Neural cell (in vitro differentiated cells): ENCODE measurements at regions not wholly inside any gene's neighbourhood (a gene's known extent, or its start where the extent isn't known, plus 50 kb on each side); places are given as distances from the start of the nearest gene placed in this dataset.
"Not testable (repeated sequence)": the region's sequence is repeated elsewhere in the genome, so short reads cannot be mapped to it uniquely, and the experiment has no call there.

ENCODE experiments used
- H2AFZ ChIP-seq: fragments of 200-600, 300-800 bp; sonication (generic), shearing (Covaris generic); 2 replicates; pipeline ENCODE4 v1.6.0; 2014; ENCODE audit warnings: low read depth, mild to moderate bottlenecking, antibody characterized with exemption, low read length, moderate library complexity
- H3F3A ChIP-seq: fragments of 200-600 bp; shearing (Covaris generic); 2 replicates; pipeline ENCODE4 v1.6.1; 2016; ENCODE audit warnings: mild to moderate bottlenecking, moderate library complexity, mixed read lengths, antibody characterized with exemption, low read length; ENCODE audit not compliant: insufficient read depth, poor library complexity, severe bottlenecking
- H3K27ac ChIP-seq: fragments of 200-600, 300-800 bp; sonication (generic), shearing (Covaris generic); 2 replicates; pipeline ENCODE4 v1.5.1; 2014; ENCODE audit warnings: mild to moderate bottlenecking, low read length, moderate library complexity
- H3K27me3 ChIP-seq: fragments of 300-800, 200-600 bp; sonication (generic), shearing (Covaris generic); 2 replicates; pipeline ENCODE4 v1.6.0; 2014; ENCODE audit warnings: mild to moderate bottlenecking, low read depth, low read length, moderate library complexity; ENCODE audit not compliant: insufficient read depth
- H3K36me3 ChIP-seq: fragments of 300-800, 200-600 bp; sonication (generic), shearing (Covaris generic); 2 replicates; pipeline ENCODE4 v1.5.1; 2014; ENCODE audit warnings: mild to moderate bottlenecking, antibody characterized with exemption, low read length, moderate library complexity; ENCODE audit not compliant: insufficient read depth
- H3K4me2 ChIP-seq: fragments of 300-800, 200-600 bp; sonication (generic), shearing (Covaris generic); 2 replicates; pipeline ENCODE4 v1.6.0; 2014; ENCODE audit warnings: mild to moderate bottlenecking, low read length
- H3K4me3 ChIP-seq: fragments of 300-800, 200-600 bp; sonication (generic), shearing (Covaris generic); 2 replicates; pipeline ENCODE4 v1.5.1; 2014; ENCODE audit warnings: mild to moderate bottlenecking, low read length, moderate library complexity
- H3K79me2 ChIP-seq: fragments of 200-600 bp; shearing (Covaris generic); replicated peaks from 2 replicates; pipeline ENCODE4 v1.6.0; 2014; ENCODE audit warnings: mild to moderate bottlenecking, low read length, moderate library complexity; ENCODE audit not compliant: insufficient read depth
- H3K9ac ChIP-seq: fragments of 300-800, 200-600 bp; sonication (generic), shearing (Covaris generic); 2 replicates; pipeline ENCODE4 v1.6.1; 2016; ENCODE audit warnings: mild to moderate bottlenecking, low read length, mixed read lengths
- H3K9me2 ChIP-seq: fragments of 200-600 bp; shearing (Covaris generic); 2 replicates; pipeline ENCODE4 v1.6.1; 2016; ENCODE audit warnings: mild to moderate bottlenecking, low read length, mixed read lengths; ENCODE audit not compliant: insufficient read depth
- H3K9me3 ChIP-seq: fragments of 200-600, 300-800 bp; sonication (generic), shearing (Covaris generic); 2 replicates; pipeline ENCODE4 v1.6.1; 2016; ENCODE audit warnings: mild to moderate bottlenecking, mixed run types, low read length, moderate library complexity, mixed read lengths
- H4K20me1 ChIP-seq: fragments of 200-600 bp; shearing (Covaris generic); 2 replicates; pipeline ENCODE4 v1.6.1; 2016; ENCODE audit warnings: mild to moderate bottlenecking, mixed run types; ENCODE audit not compliant: insufficient read depth
- EP300 ChIP-seq: fragments of 450-650 bp; conservative IDR thresholded peaks from 2 replicates; pipeline ENCODE4 v1.6.1; 2014; ENCODE audit warnings: antibody characterized with exemption, mild to moderate bottlenecking, moderate library complexity; ENCODE audit not compliant: poor library complexity, severe bottlenecking
- EZH2 ChIP-seq: fragments of 200-600, 300-800 bp; shearing (Covaris generic), sonication (generic); IDR thresholded peaks from 2 replicates; pipeline ENCODE4 v1.6.1; 2014; ENCODE audit warnings: antibody characterized with exemption, low read length, borderline replicate concordance, mild to moderate bottlenecking; ENCODE audit not compliant: insufficient read depth, poor library complexity, severe bottlenecking
- MXI1 ChIP-seq: fragments of 450-650 bp; conservative IDR thresholded peaks from 2 replicates; pipeline ENCODE4 v1.6.1; 2014; ENCODE audit warnings: antibody characterized with exemption, mild to moderate bottlenecking; ENCODE audit not compliant: poor library complexity, severe bottlenecking
- POLR2AphosphoS5 ChIP-seq: IDR thresholded peaks from 2 replicates; pipeline ENCODE4 v1.6.1; 2012
- RAD21 ChIP-seq: fragments of 450-650 bp; conservative IDR thresholded peaks from 2 replicates; pipeline ENCODE4 v1.6.1; 2014; ENCODE audit warnings: antibody characterized with exemption, mild to moderate bottlenecking, moderate library complexity
- SMC3 ChIP-seq: fragments of 450-650 bp; conservative IDR thresholded peaks from 2 replicates; pipeline ENCODE4 v1.6.1; 2014; ENCODE audit warnings: antibody characterized with exemption, mild to moderate bottlenecking, moderate library complexity; ENCODE audit not compliant: poor library complexity
- TAF1 ChIP-seq: IDR thresholded peaks from 2 replicates; pipeline ENCODE4 v1.6.1; 2012; ENCODE audit warnings: low read depth
- TF ChIP-seq, protein P1 (sequence below): IDR thresholded peaks from 2 replicates; pipeline ENCODE4 v1.6.1; 2012; ENCODE audit warnings: borderline replicate concordance
- TF ChIP-seq, protein P2 (sequence below): fragments of 450-650 bp; IDR thresholded peaks from 2 replicates; pipeline ENCODE4 v1.5.1; 2014; ENCODE audit warnings: antibody characterized with exemption, mild to moderate bottlenecking, moderate library complexity; ENCODE audit not compliant: poor library complexity, severe bottlenecking

DNA sequence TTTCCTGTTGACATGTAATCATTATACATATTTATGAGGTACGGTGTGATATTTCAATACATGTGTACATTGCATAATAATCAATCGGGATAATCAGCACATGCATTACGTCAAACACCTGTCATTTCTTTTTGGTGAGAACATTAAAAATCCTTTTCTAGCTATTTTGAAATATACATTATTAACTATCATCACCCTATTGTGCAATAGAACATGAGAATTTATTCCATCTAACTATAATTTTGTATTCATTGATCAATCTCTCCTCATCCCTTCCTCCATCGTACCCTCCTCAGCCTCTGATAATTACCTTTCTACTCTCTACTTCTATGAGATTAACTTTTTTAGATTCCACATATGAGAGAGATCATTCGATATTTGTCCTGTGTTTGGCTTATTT lies 170.9 kb upstream of the GHR start:
- Histone ChIP-seq H3K36me3 (no peaks in the 10 kb centered on the region), H3K79me2 (no peaks in the 10 kb centered on the region), H3K9ac (no peak overlapping the region), H3K9me3 (no peaks in the 10 kb centered on the region), H3K4me3 (no peak overlapping the region), H4K20me1 (no peaks in the 10 kb centered on the region), H3K27me3 (no peaks in the 10 kb centered on the region), H2AFZ (no peak overlapping the region), H3K27ac (no peak overlapping the region), H3F3A (no peaks in the 10 kb centered on the region), H3K4me2 (no peak overlapping the region), H3K9me2 (no peaks in the 10 kb centered on the region)
- TF ChIP-seq TAF1 (no peak), RAD21 (no peak), MXI1 (no peak), EZH2 (no peak), POLR2AphosphoS5 (no peak), EP300 (no peak), SMC3 (no peak)
- TF ChIP-seq, protein P1, sequence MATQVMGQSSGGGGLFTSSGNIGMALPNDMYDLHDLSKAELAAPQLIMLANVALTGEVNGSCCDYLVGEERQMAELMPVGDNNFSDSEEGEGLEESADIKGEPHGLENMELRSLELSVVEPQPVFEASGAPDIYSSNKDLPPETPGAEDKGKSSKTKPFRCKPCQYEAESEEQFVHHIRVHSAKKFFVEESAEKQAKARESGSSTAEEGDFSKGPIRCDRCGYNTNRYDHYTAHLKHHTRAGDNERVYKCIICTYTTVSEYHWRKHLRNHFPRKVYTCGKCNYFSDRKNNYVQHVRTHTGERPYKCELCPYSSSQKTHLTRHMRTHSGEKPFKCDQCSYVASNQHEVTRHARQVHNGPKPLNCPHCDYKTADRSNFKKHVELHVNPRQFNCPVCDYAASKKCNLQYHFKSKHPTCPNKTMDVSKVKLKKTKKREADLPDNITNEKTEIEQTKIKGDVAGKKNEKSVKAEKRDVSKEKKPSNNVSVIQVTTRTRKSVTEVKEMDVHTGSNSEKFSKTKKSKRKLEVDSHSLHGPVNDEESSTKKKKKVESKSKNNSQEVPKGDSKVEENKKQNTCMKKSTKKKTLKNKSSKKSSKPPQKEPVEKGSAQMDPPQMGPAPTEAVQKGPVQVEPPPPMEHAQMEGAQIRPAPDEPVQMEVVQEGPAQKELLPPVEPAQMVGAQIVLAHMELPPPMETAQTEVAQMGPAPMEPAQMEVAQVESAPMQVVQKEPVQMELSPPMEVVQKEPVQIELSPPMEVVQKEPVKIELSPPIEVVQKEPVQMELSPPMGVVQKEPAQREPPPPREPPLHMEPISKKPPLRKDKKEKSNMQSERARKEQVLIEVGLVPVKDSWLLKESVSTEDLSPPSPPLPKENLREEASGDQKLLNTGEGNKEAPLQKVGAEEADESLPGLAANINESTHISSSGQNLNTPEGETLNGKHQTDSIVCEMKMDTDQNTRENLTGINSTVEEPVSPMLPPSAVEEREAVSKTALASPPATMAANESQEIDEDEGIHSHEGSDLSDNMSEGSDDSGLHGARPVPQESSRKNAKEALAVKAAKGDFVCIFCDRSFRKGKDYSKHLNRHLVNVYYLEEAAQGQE, result no peak
- TF ChIP-seq, protein P2, sequence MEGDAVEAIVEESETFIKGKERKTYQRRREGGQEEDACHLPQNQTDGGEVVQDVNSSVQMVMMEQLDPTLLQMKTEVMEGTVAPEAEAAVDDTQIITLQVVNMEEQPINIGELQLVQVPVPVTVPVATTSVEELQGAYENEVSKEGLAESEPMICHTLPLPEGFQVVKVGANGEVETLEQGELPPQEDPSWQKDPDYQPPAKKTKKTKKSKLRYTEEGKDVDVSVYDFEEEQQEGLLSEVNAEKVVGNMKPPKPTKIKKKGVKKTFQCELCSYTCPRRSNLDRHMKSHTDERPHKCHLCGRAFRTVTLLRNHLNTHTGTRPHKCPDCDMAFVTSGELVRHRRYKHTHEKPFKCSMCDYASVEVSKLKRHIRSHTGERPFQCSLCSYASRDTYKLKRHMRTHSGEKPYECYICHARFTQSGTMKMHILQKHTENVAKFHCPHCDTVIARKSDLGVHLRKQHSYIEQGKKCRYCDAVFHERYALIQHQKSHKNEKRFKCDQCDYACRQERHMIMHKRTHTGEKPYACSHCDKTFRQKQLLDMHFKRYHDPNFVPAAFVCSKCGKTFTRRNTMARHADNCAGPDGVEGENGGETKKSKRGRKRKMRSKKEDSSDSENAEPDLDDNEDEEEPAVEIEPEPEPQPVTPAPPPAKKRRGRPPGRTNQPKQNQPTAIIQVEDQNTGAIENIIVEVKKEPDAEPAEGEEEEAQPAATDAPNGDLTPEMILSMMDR, result no peak

DNA sequence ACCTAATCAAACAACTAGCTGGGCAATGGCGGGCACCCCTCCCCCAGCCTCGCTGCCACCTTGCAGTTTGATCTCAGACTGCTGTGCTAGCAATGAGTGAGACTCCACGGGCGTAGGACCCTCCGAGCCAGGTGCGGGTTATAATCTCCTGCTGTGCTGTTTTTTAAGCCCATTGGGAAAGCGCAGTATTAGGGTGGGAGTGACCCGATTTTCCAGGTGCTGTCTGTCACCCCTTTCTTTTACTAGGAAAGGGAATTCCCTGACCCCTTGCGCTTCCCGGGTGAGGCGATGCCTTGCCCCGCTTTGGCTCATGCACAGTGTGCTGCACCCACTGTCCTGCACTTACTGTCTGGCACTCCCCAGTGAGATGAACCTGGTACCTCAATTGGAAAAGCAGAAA lies 163.3 kb upstream of the GHR start:
- H3K9me3 ChIP-seq, H2AFZ ChIP-seq, H3F3A ChIP-seq, H3K27ac ChIP-seq, H3K9me2 ChIP-seq, H3K27me3 ChIP-seq, H3K4me2 ChIP-seq, H3K36me3 ChIP-seq, H3K9ac ChIP-seq, H3K4me3 ChIP-seq, H4K20me1 ChIP-seq, H3K79me2 ChIP-seq: not testable (repeated sequence)

DNA sequence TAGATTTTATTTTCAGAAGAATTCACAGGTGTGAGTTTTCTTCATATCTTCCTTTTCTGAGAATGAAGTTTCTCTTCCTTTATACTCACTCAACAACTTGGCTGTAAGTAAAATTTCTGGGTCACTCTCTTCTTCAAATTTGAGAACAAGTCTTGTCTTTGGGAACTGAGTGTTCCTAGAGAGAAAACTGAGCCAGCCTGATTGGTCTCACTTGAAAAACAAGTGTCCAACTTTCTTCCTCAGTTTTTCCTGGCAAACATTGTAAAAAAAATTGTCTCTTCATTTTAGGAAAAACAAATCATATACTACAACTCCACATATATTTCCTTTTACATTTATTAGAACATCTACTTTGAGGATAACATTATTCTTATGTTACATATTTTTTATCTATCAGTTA lies 156.1 kb upstream of the GHR start:
- H4K20me1 ChIP-seq, result no peaks in the 10 kb centered on the region
- TF ChIP-seq RAD21 (no peak), EZH2 (no peak), MXI1 (no peak), SMC3 (no peak), TAF1 (no peak), EP300 (no peak), POLR2AphosphoS5 (no peak)
- TF ChIP-seq, protein P1, result no peak
- TF ChIP-seq, protein P2, result no peak
- H2AFZ ChIP-seq, result no peak overlapping the region
- no peaks in the 10 kb centered on the region for H3K36me3 ChIP-seq
- H3K27me3 ChIP-seq, result no peaks in the 10 kb centered on the region
- no peaks in the 10 kb centered on the region for H3K9me2 ChIP-seq
- H3K9me3 ChIP-seq, result no peaks in the 10 kb centered on the region
- no peaks in the 10 kb centered on the region for H3K79me2 ChIP-seq
- H3K27ac ChIP-seq, result no peak overlapping the region
- H3K4me2 ChIP-seq, result no peak overlapping the region
- no peaks in the 10 kb centered on the region for H3F3A ChIP-seq
- H3K4me3 ChIP-seq, result no peak overlapping the region
- H3K9ac ChIP-seq, result no peak overlapping the region
